H9 (cell line): ENCODE measurements at regions not wholly inside any gene's neighbourhood (a gene's known extent, or its start where the extent isn't known, plus 50 kb on each side); places are given as distances from the start of the nearest gene placed in this dataset.

Source experiments
- DNase-seq: peaks from one replicate; pipeline ENCODE4 v3.0.0-alpha.2; 2017
- H2AFZ ChIP-seq: one replicate; pipeline ENCODE4 v1.6.1; 2013; ENCODE audit warnings: mild to moderate bottlenecking, low read length, control low read depth, moderate library complexity
- H2AK5ac ChIP-seq: 2 replicates; pipeline ENCODE4 v1.6.1; 2013; ENCODE audit warnings: low read length, control low read depth, mixed read lengths; ENCODE audit not compliant: insufficient read length
- H2BK120ac ChIP-seq: one replicate; pipeline ENCODE4 v1.6.1; 2013; ENCODE audit warnings: low read depth, mild to moderate bottlenecking, low read length, control low read depth, inconsistent platforms; ENCODE audit not compliant: poor library complexity, severe bottlenecking
- H2BK12ac ChIP-seq: 2 replicates; pipeline ENCODE4 v1.6.1; 2013; ENCODE audit warnings: low read length, control low read depth, mixed read lengths, low read depth; ENCODE audit not compliant: insufficient read length
- H2BK15ac ChIP-seq: 2 replicates; pipeline ENCODE4 v1.6.1; 2013; ENCODE audit warnings: low read depth, low read length, control low read depth
- H2BK20ac ChIP-seq: one replicate; pipeline ENCODE4 v1.6.1; 2013; ENCODE audit warnings: low read depth, mild to moderate bottlenecking, low read length, control low read depth, inconsistent platforms; ENCODE audit not compliant: poor library complexity, severe bottlenecking
- H2BK5ac ChIP-seq: 2 replicates; pipeline ENCODE4 v1.6.1; 2013; ENCODE audit warnings: low read length, control low read depth, mixed read lengths; ENCODE audit not compliant: insufficient read length
- H3K14ac ChIP-seq: 2 replicates; pipeline ENCODE4 v1.6.1; 2013; ENCODE audit warnings: low read length, control low read depth; ENCODE audit not compliant: insufficient read depth
- H3K18ac ChIP-seq: 2 replicates; pipeline ENCODE4 v1.6.1; 2013; ENCODE audit warnings: low read depth, mild to moderate bottlenecking, mixed read lengths, low read length, control low read depth; ENCODE audit not compliant: insufficient read length
- H3K23ac ChIP-seq: 2 replicates; pipeline ENCODE4 v1.6.1; 2013; ENCODE audit warnings: low read length, control low read depth, mixed read lengths, low read depth; ENCODE audit not compliant: insufficient read length
- H3K23me2 ChIP-seq: 2 replicates; pipeline ENCODE4 v1.6.1; 2013; ENCODE audit warnings: low read depth, mild to moderate bottlenecking, mixed read lengths, low read length, control low read depth; ENCODE audit not compliant: insufficient read length, poor library complexity, severe bottlenecking
- H3K27ac ChIP-seq: 2 replicates; pipeline ENCODE4 v1.5.1; 2013; ENCODE audit warnings: low read length, control low read depth, mixed read lengths, low read depth; ENCODE audit not compliant: insufficient read length
- H3K27me3 ChIP-seq: 2 replicates; pipeline ENCODE4 v1.6.1; 2013; ENCODE audit warnings: low read length, control low read depth, inconsistent platforms; ENCODE audit not compliant: insufficient read depth
- H3K4ac ChIP-seq: 2 replicates; pipeline ENCODE4 v1.6.1; 2013; ENCODE audit warnings: low read depth, mild to moderate bottlenecking, control low read depth, inconsistent platforms, low read length, moderate library complexity
- H3K4me1 ChIP-seq: 2 replicates; pipeline ENCODE4 v1.6.1; 2013; ENCODE audit warnings: low read length, control low read depth, inconsistent platforms; ENCODE audit not compliant: insufficient read depth
- H3K4me2 ChIP-seq: 2 replicates; pipeline ENCODE4 v1.6.1; 2013; ENCODE audit warnings: low read length, control low read depth, mixed read lengths; ENCODE audit not compliant: insufficient read length, insufficient read depth
- H3K56ac ChIP-seq: 2 replicates; pipeline ENCODE4 v1.6.1; 2013; ENCODE audit warnings: low read depth, mild to moderate bottlenecking, mixed read lengths, low read length, control low read depth; ENCODE audit not compliant: insufficient read length
- H3K79me1 ChIP-seq: 2 replicates; pipeline ENCODE4 v1.6.1; 2013; ENCODE audit warnings: low read depth, mild to moderate bottlenecking, moderate library complexity, low read length, control low read depth, inconsistent platforms; ENCODE audit not compliant: insufficient read depth, poor library complexity, severe bottlenecking
- H3K79me2 ChIP-seq: 2 replicates; pipeline ENCODE4 v1.6.1; 2013; ENCODE audit warnings: low read length, control low read depth, inconsistent platforms; ENCODE audit not compliant: insufficient read depth
- H3K9ac ChIP-seq: 2 replicates; pipeline ENCODE4 v1.6.1; 2013; ENCODE audit warnings: low read length, control low read depth, mixed read lengths; ENCODE audit not compliant: insufficient read length; ENCODE audit errors: extremely low read depth
- H3K9me3 ChIP-seq: one replicate; pipeline ENCODE4 v1.6.1; 2013; ENCODE audit warnings: low read depth, low read length, inconsistent platforms; ENCODE audit not compliant: control insufficient read depth
- H3T11ph ChIP-seq: one replicate; pipeline ENCODE4 v1.6.1; 2013; ENCODE audit warnings: mild to moderate bottlenecking, low read length, control low read depth, inconsistent platforms
- H4K20me1 ChIP-seq: one replicate; pipeline ENCODE4 v1.6.1; 2013; ENCODE audit not compliant: control insufficient read depth, insufficient read length, insufficient read depth
- H4K5ac ChIP-seq: 2 replicates; pipeline ENCODE4 v1.6.1; 2013; ENCODE audit warnings: low read depth, mild to moderate bottlenecking, mixed read lengths, low read length, control low read depth; ENCODE audit not compliant: insufficient read length
- H4K8ac ChIP-seq: replicated peaks from 2 replicates; pipeline ENCODE4 v1.6.1; 2013; ENCODE audit warnings: low read length, control low read depth, mixed read lengths, low read depth; ENCODE audit not compliant: insufficient read length
- H4K91ac ChIP-seq: 2 replicates; pipeline ENCODE4 v1.6.1; 2013; ENCODE audit warnings: low read depth, mild to moderate bottlenecking, moderate library complexity, mixed read lengths, low read length, control low read depth; ENCODE audit not compliant: insufficient read length
- H3K27ac Mint-ChIP-seq, 3 experiments: 2 replicates in 2 of 3; 3 replicates in 1 of 3; pipeline ENCODE4 v1.8.0; 2020 to 2021; ENCODE audit warnings: mixed read lengths in 3 of 3, mild to moderate bottlenecking in 1 of 3, moderate library complexity in 1 of 3
- H3K27me3 Mint-ChIP-seq: 2 replicates; pipeline ENCODE4 v1.8.0; 2021; ENCODE audit warnings: low read depth, mild to moderate bottlenecking, moderate library complexity, mixed read lengths
- H3K36me3 Mint-ChIP-seq, 3 experiments: 2 replicates in 2 of 3; 3 replicates in 1 of 3; pipeline ENCODE4 v1.8.0; 2020 to 2021; ENCODE audit warnings: low read depth in 3 of 3, mixed read lengths in 3 of 3; ENCODE audit not compliant: insufficient read depth in 1 of 3
- H3K4me1 Mint-ChIP-seq, 2 experiments: 2 replicates each; pipeline ENCODE4 v1.8.0; 2020; ENCODE audit warnings: mixed read lengths in 2 of 2
- H3K4me3 Mint-ChIP-seq, 2 experiments: 2 replicates in 1 of 2; 3 replicates in 1 of 2; pipeline ENCODE4 v1.8.0; 2020 to 2021; ENCODE audit warnings: mild to moderate bottlenecking in 2 of 2, mixed read lengths in 2 of 2, moderate library complexity in 1 of 2
- H3K9me3 Mint-ChIP-seq, 2 experiments: 2 replicates in 1 of 2; 3 replicates in 1 of 2; pipeline ENCODE4 v1.8.0; 2020; ENCODE audit warnings: mild to moderate bottlenecking in 2 of 2, mixed read lengths in 2 of 2, moderate library complexity in 1 of 2
- CTCF ChIP-seq: fragments of 200-600 bp; sonication (generic); conservative IDR thresholded peaks from 3 replicates; pipeline ENCODE4 v1.8.0; 2021; ENCODE audit warnings: antibody characterized with exemption, mild to moderate bottlenecking
- WGBS: extraction: QIAGEN DNeasy Blood & Tissue Kit; methylation state at CpG from one replicate; pipeline ENCODE4 v1.1.7; 2013; ENCODE audit warnings: missing lambda C conversion rate, low lambda C conversion rate, mixed read lengths; ENCODE audit not compliant: insufficient read length; ENCODE audit errors: extremely low coverage; 5-methylcytosine and 5-hydroxymethylcytosine counted together

GRCh38 chr15:98554272-98555172 lies 93.8 kb upstream of the IGF1R start:
- Histone ChIP-seq H3K4ac (no peak overlapping the region), H3K79me2 (no peaks in the 10 kb centered on the region), H4K20me1 (no peaks in the 10 kb centered on the region), H3K4me2 (no peak overlapping the region), H2BK12ac (no peak overlapping the region), H2AK5ac (no peak overlapping the region), H2BK15ac (no peak overlapping the region), H3K23me2 (no peaks in the 10 kb centered on the region), H3K4me1 (peaks cover 13% of the 10 kb centered on the region; the same call in 1 of the 2 replicates), H4K91ac (no peak overlapping the region), H4K8ac (no peak overlapping the region), H4K5ac (no peak overlapping the region), H2BK20ac (no peak overlapping the region), H3K27ac (no peak overlapping the region), H3K18ac (no peak overlapping the region), H3T11ph (no peak overlapping the region), H3K27me3 (no peaks in the 10 kb centered on the region), H3K56ac (no peak overlapping the region), H3K9ac (no peak overlapping the region), H2AFZ (no peak overlapping the region), H3K14ac (no peak overlapping the region), H2BK120ac (no peak overlapping the region), H3K23ac (no peak overlapping the region), H3K9me3 (no peaks in the 10 kb centered on the region), H2BK5ac (no peak overlapping the region), H3K79me1 (no peaks in the 10 kb centered on the region)
- peaks cover 4% of the 10 kb centered on the region; the same call in 1 of the 2 replicates for H3K27me3 Mint-ChIP-seq
- no peak for TF ChIP-seq CTCF
- H3K4me1 Mint-ChIP-seq = peaks cover 44 to 49% of the 10 kb centered on the region in 2 experiments
- no CpG with 5 or more reads among the region's 6 CpGs for WGBS
- DNase-seq = no peak
- H3K9me3 Mint-ChIP-seq = peaks cover 3 to 4% of the 10 kb centered on the region in 2 experiments; a peak in 2 of 5 replicates
- no peak overlapping the region for H3K27ac Mint-ChIP-seq
- no peak overlapping the region; a peak in 1 of 5 replicates for H3K4me3 Mint-ChIP-seq
- H3K36me3 Mint-ChIP-seq = peaks cover 0 to 6% (median 0%) of the 10 kb centered on the region in 3 experiments; a peak in 2 of 7 replicates
